Body of pancreas (tissue), 4 donors: ENCODE measurements at regions not wholly inside any gene's neighbourhood (a gene's known extent, or its start where the extent isn't known, plus 50 kb on each side); places are given as distances from the start of the nearest gene placed in this dataset.

Experiments used
- ATAC-seq: fragments of 150-250 bp; one replicate; pipeline ENCODE4 v1.9.1; 2016
- DNase-seq, 4 donors: peaks; one replicate each; pipeline ENCODE4 v3.0.0-alpha.2; 2019
- H3K27ac ChIP-seq, 4 donors: fragments of 200-600 bp; sonication (generic); 1 replicate in 3 of 4; 2 replicates in 1 of 4; pipeline versions ENCODE4 v1.5.1 to v1.6.1; 2016 to 2019; ENCODE audit warnings: mild to moderate bottlenecking in 1 of 4, mixed read lengths in 1 of 4, moderate library complexity in 1 of 4
- H3K27me3 ChIP-seq, 2 donors: fragments of 200-600 bp; sonication (generic); one replicate each; pipeline ENCODE4 v1.6.0; 2016; ENCODE audit warnings: mild to moderate bottlenecking in 1 of 2
- H3K36me3 ChIP-seq, 2 donors: fragments of 200-600 bp; sonication (generic); replicated peaks in 1 of 2; 2 replicates each; pipeline ENCODE4 v1.5.1; 2016; ENCODE audit warnings: low read depth in 2 of 2; ENCODE audit not compliant: insufficient read depth in 1 of 2
- H3K4me1 ChIP-seq: fragments of 200-600 bp; sonication (generic); one replicate; pipeline ENCODE4 v1.6.0; 2016
- H3K4me3 ChIP-seq, 2 donors: fragments of 200-600 bp; sonication (generic); 1 replicate in 1 of 2; 2 replicates in 1 of 2; pipeline ENCODE4 v1.5.1; 2016 to 2019
- H3K9me3 ChIP-seq, 3 donors: fragments of 200-600 bp; sonication (generic); 1 replicate in 2 of 3; 2 replicates in 1 of 3; pipeline ENCODE4 v1.5.1; 2016
- CTCF ChIP-seq, 7 experiments: fragments of 450-650 bp in 4 of 7; fragments of 200-600 bp in 3 of 7; sonication (generic) in 3 of 7; IDR thresholded peaks; one replicate each; pipeline ENCODE4 v1.5.1; 2016 to 2019; ENCODE audit warnings: antibody characterized with exemption in 7 of 7
- POLR2A ChIP-seq, 3 donors: fragments of 450-650 bp; IDR thresholded peaks; one replicate each; pipeline ENCODE4 v1.6.1; 2016; ENCODE audit warnings: antibody characterized with exemption in 3 of 3, mild to moderate bottlenecking in 2 of 3
- WGBS, 2 donors: methylation state at CpG; one replicate each; pipeline ENCODE4 v1.1.5; 2017; 5-methylcytosine and 5-hydroxymethylcytosine counted together
- intact Hi-C: fragments of 100-400 bp; cut with DNase I; formaldehyde crosslinking; loops from one replicate; pipeline ENCODE4 v1.15.1; 2023

DNA sequence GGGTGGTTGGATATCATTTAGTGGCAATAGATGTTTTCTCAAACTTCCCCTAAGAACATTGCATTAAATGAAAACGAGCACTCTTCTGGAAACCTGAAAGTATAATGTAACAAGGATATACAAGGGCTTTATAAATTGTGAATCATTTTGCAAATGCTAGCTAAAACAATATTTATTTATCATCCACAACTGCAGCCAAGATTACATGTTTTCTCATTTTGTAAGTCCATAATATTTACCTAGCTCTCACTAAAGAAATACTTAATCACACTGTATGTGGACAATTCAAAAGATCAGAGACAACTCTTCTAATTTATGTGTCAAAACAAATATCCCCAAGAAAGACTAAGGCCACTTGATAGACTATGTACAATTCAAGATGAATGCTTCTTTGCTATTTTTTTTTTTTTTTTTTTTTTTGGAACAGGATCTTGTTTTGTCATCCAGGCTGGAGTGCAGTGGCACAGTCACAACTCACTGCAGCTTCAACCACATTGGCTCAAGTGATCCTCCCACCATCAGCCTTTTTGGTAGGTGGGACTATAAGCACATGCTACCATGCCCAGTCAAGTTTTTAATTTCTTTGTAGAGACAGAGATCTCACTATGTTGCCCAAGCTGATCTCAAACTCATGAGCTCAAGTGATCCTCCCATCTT is 427.7 kb upstream of the THBS1 start:
- intact Hi-C loops: no loop called here
- Histone ChIP-seq H3K4me3 (no peak overlapping the region), H3K36me3 (no peaks in the 10 kb centered on the region), H3K9me3 (no peaks in the 10 kb centered on the region), H3K27me3 (no peaks in the 10 kb centered on the region), H3K4me1 (peaks cover 7% of the 10 kb centered on the region), H3K27ac (no peak overlapping the region)
- 86 to 92% methylated on average over 1 of the region's 1 CpG for WGBS, 2 donors
- ATAC-seq (no peak), DNase-seq (no peak)
- TF ChIP-seq CTCF (IDR thresholded peaks at IDR 0.05): no peak
- no peak for TF ChIP-seq POLR2A (IDR thresholded peaks at IDR 0.05)

- Histone ChIP-seq H3K27me3 (no peaks in the 10 kb centered on the region), H3K9me3 (no peaks in the 10 kb centered on the region), H3K4me1 (peaks cover 7% of the 10 kb centered on the region), H3K4me3 (no peak overlapping the region), H3K36me3 (no peaks in the 10 kb centered on the region), H3K27ac (no peak overlapping the region)
- WGBS, 2 donors: 77 to 86% methylated on average over 2 of the region's 2 CpGs
- no peak for ATAC-seq
- TF ChIP-seq POLR2A (IDR thresholded peaks at IDR 0.05) (no peak), CTCF (IDR thresholded peaks at IDR 0.05) (peak in 1 of 7 experiments; percentile 13)
- intact Hi-C loops: no loop called here
- no peak for DNase-seq
Observed at GRCh38 chr15:39153716-39154115, 427.2 kb upstream of the THBS1 start.

- peaks cover 7% of the 10 kb centered on the region for H3K4me1 ChIP-seq
- no peak overlapping the region for H3K27ac ChIP-seq
- H3K27me3 ChIP-seq: no peaks in the 10 kb centered on the region
- intact Hi-C loops: no loop called here
- H3K36me3 ChIP-seq: no peaks in the 10 kb centered on the region
- H3K4me3 ChIP-seq: no peak overlapping the region
- no peak for DNase-seq
- TF ChIP-seq POLR2A (IDR thresholded peaks at IDR 0.05) (no peak), CTCF (IDR thresholded peaks at IDR 0.05) (peak in 5 of 7 experiments; percentile 9 to 46 (median 36))
- no peak for ATAC-seq
- H3K9me3 ChIP-seq: no peaks in the 10 kb centered on the region
Observed at GRCh38 chr15:39154227-39154638, 426.6 kb upstream of the THBS1 start.

- no peak for TF ChIP-seq POLR2A (IDR thresholded peaks at IDR 0.05)
- TF ChIP-seq CTCF (IDR thresholded peaks at IDR 0.05): no peak
- intact Hi-C loops: no loop called here
- no peak overlapping the region for H3K27ac ChIP-seq
Observed at GRCh38 chr15:39154776-39155175, 426.1 kb upstream of the THBS1 start.

GRCh38 chr15:39156166-39156565 is 424.7 kb upstream of the THBS1 start:
- H3K9me3 ChIP-seq: no peaks in the 10 kb centered on the region
- intact Hi-C loops: no loop called here
- no peaks in the 10 kb centered on the region for H3K36me3 ChIP-seq
- peaks cover 7% of the 10 kb centered on the region for H3K4me1 ChIP-seq
- ATAC-seq: peak; percentile 38
- no peak for TF ChIP-seq CTCF (IDR thresholded peaks at IDR 0.05)
- TF ChIP-seq POLR2A (IDR thresholded peaks at IDR 0.05): no peak
- 61 to 74% methylated on average over 1 of the region's 1 CpG for WGBS, 2 donors
- no peaks in the 10 kb centered on the region for H3K27me3 ChIP-seq
- no peak overlapping the region for H3K27ac ChIP-seq
- peak in 1 of 4 donors; percentile 14 for DNase-seq
- no peak overlapping the region for H3K4me3 ChIP-seq

More at GRCh38 chr15:39154776-39155175, 426.1 kb upstream of the THBS1 start:
- Histone ChIP-seq H3K9me3 (no peaks in the 10 kb centered on the region), H3K4me1 (peaks cover 7% of the 10 kb centered on the region), H3K4me3 (no peak overlapping the region), H3K36me3 (no peaks in the 10 kb centered on the region), H3K27me3 (no peaks in the 10 kb centered on the region)
- DNase-seq (no peak), ATAC-seq (no peak)
- WGBS, 2 donors: 84 to 89% methylated on average over 4 of the region's 4 CpGs
